Activated T-cell treated with anti-CD3 and anti-CD28 coated beads, Interleukin-2, amount 50 U/mL, for 1 hour (primary cell): ENCODE measurements at regions not wholly inside any gene's neighbourhood (a gene's known extent, or its start where the extent isn't known, plus 50 kb on each side); places are given as distances from the start of the nearest gene placed in this dataset.
"Not testable (repeated sequence)": the region's sequence is repeated elsewhere in the genome, so short reads cannot be mapped to it uniquely, and the experiment has no call there.

ENCODE experiments used
- DNase-seq: peaks from one replicate; pipeline ENCODE4 v3.0.0-alpha.2; 2020

- no peak for DNase-seq
Measured at GRCh38 chr20:43836790-43837189, 77.9 kb upstream of the TOX2 start.

GRCh38 chr20:43835944-43836508 lies 78.6 kb upstream of the TOX2 start:
- DNase-seq, result no peak

DNA sequence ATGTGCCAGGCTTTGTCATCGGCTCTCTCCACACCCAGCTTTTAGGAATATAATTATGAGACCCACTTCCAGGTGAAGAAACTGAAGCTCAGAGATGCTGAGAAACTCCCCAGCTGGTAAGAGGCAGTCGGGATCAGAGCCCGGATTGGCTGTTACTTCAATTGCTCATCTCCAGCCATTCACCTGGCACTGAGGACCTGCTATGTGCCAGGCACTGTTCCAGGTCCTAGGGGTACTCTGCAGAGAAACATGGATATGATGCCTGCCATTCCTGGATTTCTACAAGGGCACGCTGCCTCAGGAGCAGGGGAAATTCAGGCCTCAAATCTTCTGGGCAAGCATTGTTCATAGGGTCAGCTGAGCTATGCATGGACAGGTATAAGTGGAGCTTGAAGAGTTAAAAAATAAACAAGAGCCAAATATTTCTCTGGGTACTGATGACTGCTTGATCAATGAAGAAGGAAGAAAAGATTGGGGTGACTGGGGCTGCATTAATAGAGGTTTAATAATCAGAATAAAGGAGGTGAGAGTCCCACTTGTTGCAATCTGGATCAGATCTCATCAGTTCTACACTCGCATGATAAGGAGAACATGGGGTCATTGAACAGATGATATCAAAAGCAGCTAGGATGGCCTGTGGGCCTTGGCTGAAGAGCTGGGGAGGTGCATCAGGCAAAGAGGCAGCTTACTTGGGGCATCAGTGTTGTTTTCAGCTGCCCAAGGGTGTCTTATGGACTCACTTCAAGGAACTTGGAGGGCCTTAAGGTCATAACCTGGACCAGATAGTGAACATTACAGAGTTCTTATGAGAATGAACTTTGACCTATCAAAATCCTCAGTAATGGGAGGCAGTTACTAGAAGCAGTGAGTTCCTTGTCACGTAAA lies 80.9 kb upstream of the TOX2 start:
- no peak for DNase-seq

GRCh38 chr20:43832961-43833360 lies 81.7 kb upstream of the TOX2 start:
- no peak for DNase-seq

GRCh38 chr20:43832096-43832816 lies 82.4 kb upstream of the TOX2 start:
- DNase-seq, result no peak

- DNase-seq, result no peak
Measured at GRCh38 chr20:43831481-43832065, 83.1 kb upstream of the TOX2 start.

GRCh38 chr20:43830883-43831282 lies 83.8 kb upstream of the TOX2 start:
- no peak for DNase-seq

- no peak for DNase-seq
Measured at GRCh38 chr20:43829951-43830690, 84.5 kb upstream of the TOX2 start.

DNA sequence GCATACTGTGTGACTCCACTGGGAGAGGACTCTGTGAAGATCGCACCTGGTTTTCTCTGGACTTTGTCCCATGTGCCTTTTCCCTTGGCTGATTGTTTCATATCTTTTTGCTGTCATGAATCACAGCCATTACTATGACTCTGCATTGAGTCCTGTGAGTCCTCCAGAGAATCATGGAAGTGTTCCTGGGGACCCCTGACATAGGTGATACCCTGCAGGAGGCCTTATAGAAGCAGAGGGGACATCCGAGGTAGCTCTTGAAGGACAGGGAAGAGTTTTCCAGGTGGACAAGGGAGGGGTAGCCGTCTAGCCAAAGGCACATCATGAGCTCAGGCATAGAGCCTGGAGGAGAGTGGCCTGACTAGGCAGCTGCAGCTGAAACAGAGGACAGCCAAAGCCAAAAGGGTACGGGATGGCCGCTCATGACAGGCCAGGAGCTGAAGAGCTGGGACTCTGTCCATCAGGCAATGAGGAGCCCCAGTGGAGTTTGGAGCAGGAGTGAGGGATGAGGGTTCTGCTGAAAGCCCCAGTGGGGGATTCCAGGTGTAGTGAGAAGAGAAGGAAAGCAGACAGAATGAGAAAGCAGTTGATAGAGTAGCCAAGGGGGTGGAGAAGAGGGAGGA lies 86.6 kb upstream of the TOX2 start:
- no peak for DNase-seq

DNA sequence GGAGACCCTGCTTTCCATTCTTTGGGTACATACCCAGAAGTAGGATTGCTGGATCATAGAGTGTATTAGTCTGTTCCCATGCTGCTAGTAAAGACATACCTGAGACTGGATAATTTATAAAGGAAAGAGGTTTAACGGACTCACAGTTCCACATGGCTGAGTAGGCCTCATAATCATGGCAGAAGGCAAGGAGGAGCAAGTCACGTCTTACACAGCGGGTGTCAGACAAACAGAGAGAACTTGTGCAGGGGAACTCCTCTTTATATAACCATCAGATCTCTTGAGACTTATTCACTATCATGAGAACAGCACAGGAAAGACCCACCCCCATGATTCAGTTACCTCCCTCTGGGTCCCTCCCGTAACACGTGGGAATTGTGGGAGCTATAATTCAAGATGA lies 87.7 kb upstream of the TOX2 start:
- not testable (repeated sequence) for DNase-seq

DNA sequence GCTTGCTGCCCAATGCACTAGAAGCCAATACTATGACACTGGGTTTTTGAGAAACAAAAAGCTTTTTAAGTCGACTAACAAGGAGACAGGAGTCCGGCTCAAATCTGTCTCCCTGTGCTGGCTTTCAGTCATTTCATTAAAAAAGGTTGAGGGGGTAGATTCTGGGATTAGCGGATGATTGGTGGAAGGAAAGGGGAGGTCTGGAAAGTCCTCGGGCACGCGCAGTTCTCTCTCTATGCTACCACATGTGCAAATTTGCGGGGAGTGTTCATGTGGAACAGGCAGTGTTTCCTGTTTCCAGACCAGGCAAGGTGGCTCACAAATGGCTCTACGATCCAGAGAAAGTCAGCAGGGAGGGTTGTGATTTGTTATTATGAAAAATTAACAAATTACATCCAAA lies 89.1 kb upstream of the TOX2 start:
- DNase-seq, result no peak

DNA sequence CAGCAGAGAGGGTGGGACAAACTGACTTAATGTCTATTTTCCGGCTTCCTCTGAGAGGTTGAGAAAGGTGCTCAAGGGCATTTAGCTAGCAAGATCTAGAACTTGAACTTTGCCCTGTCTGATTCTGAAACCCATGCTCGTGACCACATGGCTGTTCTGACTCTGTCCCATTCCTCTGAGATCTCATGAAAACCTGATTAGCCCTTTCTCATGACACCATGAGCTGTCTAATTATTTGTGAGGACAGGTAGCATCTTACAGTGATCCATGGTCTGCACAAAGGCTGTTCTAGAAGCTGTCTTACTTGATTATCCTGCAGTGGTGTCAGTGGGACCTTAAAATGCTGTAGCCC lies 89.6 kb upstream of the TOX2 start:
- DNase-seq, result no peak

DNA sequence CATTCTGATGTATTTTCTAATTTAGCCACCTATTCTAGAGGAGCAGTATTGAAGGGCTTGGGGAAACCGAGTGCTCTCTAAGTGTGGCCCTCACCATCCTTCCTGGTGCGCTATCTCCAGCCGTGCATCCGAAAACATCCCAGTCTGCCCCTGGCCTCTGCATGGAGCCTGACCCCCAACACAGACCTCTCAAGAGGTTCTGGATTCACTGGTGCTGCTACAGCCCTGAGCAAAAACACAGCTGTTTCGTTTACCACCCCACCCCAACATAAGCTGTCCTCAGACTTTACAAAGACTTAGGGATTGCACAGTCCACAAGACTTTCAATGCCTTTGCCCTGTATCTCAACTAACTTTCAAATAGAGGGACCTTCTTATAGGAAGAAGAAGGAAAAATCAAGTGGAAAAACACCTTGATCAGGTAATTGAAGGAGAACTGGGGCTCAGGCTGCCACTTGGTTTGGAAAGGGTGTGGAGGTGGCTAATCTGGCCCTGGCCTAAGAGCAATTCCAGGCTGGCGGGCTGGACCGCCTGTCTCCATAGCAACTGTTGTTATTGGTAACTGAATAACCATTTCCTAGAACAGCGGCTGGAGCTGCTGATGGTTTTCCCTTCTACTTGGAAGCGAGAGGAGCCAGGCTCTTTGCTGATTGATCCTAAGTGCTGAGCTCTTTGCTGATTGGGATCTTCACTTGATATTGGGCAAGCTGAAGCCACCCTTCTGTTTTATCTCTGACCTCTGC lies 90.2 kb upstream of the TOX2 start:
- no peak for DNase-seq

DNA sequence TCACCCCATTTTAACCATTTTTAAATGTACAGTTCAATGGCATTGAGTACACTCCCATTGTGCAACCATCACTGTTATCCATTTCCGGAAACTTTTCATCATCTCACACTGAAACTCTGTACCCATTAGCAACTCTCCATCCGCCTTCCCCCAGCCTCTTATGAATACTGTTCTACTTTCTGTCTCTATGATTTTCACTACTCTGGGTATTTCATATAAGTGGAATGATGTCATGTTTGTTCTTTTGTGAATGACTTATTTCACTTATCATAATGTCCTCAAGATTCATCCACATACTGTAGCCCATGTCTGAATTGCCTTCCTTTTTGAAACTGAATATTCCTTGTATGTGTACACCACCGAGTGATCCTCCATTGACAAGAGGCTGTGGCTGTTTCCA lies 92.9 kb upstream of the TOX2 start:
- DNase-seq, result no peak

DNA sequence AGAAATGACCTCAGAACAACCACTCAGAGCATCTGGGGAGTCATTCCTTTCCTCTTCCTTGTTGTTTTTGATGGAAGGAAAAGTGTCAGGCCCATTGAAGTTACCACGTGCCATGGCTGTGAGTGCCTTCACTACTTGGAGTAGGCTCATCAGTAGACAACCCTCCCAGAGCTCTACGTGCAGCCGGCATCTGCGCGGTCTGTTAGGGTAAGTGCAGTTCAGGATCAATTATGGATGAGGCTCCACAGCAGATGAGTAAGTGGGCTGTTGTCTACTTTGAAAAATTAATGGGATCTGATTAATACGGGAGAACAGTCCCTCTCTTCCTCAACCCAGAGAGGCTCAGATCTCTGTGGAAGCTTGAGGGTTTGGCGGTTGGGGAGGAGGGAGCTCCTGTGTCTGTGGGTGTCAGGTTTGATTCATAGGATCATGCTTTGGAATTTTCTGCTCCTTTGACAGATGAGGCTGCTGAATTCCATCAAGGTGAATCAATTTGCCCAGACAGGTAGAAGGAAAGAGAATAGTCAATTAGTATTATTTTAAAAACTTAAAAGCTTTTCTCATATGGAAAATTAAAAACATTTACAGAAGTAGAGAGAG lies 93.8 kb upstream of the TOX2 start:
- no peak for DNase-seq

GRCh38 chr20:43812216-43812615 lies 85.4 kb upstream of the GTSF1L start:
- DNase-seq, result no peak

- DNase-seq, result no peak
Measured at GRCh38 chr20:43809206-43809819, 82.5 kb upstream of the GTSF1L start.

DNA sequence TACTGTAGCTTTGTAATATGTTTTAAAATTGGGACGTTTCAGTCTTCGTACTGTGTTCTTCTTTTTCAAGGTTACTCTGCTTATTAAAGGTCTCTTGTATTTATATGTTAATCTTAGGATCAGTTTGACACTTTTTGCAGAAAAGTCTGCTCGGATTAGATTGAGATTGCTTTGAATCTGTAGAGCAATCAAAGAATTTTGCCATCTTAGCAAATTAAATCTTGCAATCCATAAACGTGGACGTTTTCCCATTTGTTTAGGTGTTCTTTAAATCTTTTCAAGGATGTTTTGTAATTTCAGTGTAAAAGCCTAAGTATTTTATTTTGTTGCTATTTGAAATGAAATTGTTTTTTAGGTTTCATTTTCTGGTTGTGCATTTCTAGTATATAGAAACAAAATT lies 78.0 kb upstream of the GTSF1L start:
- no peak for DNase-seq

- DNase-seq, result no peak
Measured at GRCh38 chr20:43803276-43803675, 76.5 kb upstream of the GTSF1L start.

DNA sequence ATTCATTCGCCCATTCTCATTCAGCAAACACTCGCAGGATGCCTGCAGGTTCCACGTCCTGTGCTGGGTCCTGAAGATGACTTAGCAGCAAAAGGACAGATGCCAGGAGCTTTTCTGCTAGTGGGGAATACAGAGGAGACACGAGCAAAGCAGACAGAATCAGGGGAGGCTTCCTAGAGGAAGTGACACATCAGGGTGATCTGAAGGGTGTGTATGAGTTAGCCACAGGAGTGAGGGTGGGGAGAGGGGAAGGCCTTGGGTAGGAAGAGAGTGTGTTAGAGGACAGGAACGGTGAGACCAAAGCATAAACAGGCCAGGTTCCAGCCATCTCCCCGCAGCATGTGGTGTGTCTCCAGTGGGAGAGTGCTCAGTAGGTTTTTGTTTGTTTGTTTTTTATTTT lies 73.4 kb upstream of the GTSF1L start:
- no peak for DNase-seq

DNA sequence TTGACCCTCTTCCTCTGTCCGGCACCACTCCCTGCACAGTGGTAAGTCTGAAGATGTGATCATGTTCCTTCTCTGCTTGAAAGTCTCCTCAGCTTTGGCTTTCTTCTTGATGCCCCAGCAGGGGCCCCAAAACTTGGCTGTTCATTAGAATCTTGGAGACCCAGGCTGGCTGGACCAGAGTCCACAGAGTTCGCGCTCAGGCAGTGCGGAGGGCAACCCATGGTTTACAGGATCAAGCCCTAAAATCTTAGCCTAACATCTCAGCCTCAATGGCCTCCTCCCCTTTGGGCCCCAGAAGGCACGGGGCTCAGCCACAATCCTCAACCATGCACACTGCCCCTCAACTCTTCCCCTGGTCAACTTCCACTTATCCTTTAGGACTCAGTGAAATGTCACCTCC lies 72.9 kb upstream of the GTSF1L start:
- no peak for DNase-seq
